ENCODE measurements at regions not wholly inside any gene's neighbourhood (a gene's known extent, or its start where the extent isn't known, plus 50 kb on each side); places are given as distances from the start of the nearest gene placed in this dataset.

GRCh38 chr3:160171813-160172212, 53.4 kb upstream of the C3orf80 start:
- Histone ChIP-seq H3K4me1 (ENCODE audit: low read depth) (no peaks in the 10 kb centered on the region), H3K36me3 (no peaks in the 10 kb centered on the region), H3K4me3 (no peak overlapping the region), H3K27me3 (no peaks in the 10 kb centered on the region), H3K27ac (no peak overlapping the region), H3K9me3 (ENCODE audit: low read depth) (no peaks in the 10 kb centered on the region)
- no peak for DNase-seq (ENCODE audit: low read depth in 1 of 2, low spot score in 1 of 2)
- no peak for TF ChIP-seq CTCF (IDR thresholded peaks at IDR 0.05; ENCODE audit: low read depth, low read length)

DNA sequence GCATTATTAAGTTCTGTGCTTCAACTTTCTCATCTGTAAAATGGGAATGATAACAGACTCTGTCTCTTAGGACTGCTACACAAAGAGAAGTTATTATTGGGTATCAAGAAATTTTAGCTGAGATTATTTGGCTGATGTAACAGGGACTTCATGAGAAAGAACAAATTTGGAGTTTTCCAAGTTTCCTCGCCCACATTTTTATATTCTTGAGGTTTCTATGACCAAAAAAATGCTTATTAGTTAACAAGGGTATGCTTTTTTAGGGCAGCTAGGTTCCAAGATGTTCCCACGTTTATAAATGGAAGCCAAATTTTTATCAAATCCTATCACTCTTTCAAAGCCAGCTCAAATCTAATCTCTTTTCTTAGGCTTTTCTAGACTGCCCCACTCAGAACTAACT, 50.6 kb upstream of the C3orf80 start:
- no peak overlapping the region for H3K27ac ChIP-seq
- TF ChIP-seq CTCF (IDR thresholded peaks at IDR 0.05; ENCODE audit: low read depth, low read length) = no peak
- H3K4me3 ChIP-seq = no peak overlapping the region
- no peaks in the 10 kb centered on the region for H3K9me3 ChIP-seq (ENCODE audit: low read depth)
- H3K27me3 ChIP-seq = no peaks in the 10 kb centered on the region
- no peaks in the 10 kb centered on the region for H3K36me3 ChIP-seq
- no peaks in the 10 kb centered on the region for H3K4me1 ChIP-seq (ENCODE audit: low read depth)
- no peak for DNase-seq (ENCODE audit: low read depth in 1 of 2, low spot score in 1 of 2)

Measured in cardiac muscle cell (in vitro differentiated cells and primary cell).